ENCODE measurements at regions not wholly inside any gene's neighbourhood (a gene's known extent, or its start where the extent isn't known, plus 50 kb on each side); places are given as distances from the start of the nearest gene placed in this dataset.

DNA sequence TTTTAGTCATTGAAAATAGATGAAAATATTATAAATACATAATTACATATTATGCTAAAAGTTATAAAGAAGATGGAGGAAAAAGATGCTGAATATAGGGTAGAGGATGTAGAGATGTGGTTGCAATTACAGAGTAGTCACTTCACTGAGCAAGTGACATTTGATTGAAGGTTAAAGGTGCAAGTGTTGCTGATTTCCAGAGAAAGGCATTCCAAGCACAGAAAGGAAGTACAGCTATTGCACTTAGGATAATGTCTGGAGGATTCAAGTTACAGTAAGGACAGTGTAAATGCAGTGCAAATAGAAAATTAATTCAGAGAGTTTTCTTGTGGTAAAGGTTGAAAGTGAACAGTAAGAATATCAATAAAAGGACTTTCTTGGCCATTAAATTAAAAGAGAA lies 1721.8 kb downstream of the PCDH9 start:
- Histone ChIP-seq H3K56ac (ENCODE audit: extremely low read depth, insufficient read depth, low read length) (no peak overlapping the region), H4K91ac (ENCODE audit: insufficient read depth, low read depth, low read length) (no peak overlapping the region), H2AK5ac (ENCODE audit: low read depth, low read length) (no peak overlapping the region), H3K36me3 (ENCODE audit: control insufficient read depth, insufficient read depth, low read length) (no peaks in the 10 kb centered on the region), H2AK9ac (replicated peaks; ENCODE audit: low read depth, low read length, poor library complexity) (no peak overlapping the region), H4K5ac (ENCODE audit: low read depth, low read length) (no peak overlapping the region), H3K23ac (ENCODE audit: low read depth, low read length) (no peak overlapping the region), H3K4me3 (ENCODE audit: insufficient read depth, low read depth, low read length) (no peak overlapping the region), H4K8ac (ENCODE audit: low read depth in 2 of 2, low read length in 2 of 2) (no peak overlapping the region), H2BK20ac (ENCODE audit: low read depth, low read length) (no peak overlapping the region), H3K79me1 (ENCODE audit: low read depth in 1 of 2, low read length in 2 of 2) (no peaks in the 10 kb centered on the region), H2BK15ac (ENCODE audit: low read depth, low read length) (no peak overlapping the region), H2AFZ (replicated peaks; ENCODE audit: low read length, poor library complexity) (no peak overlapping the region), H3K4ac (ENCODE audit: low read depth, low read length) (no peak overlapping the region), H3K14ac (replicated peaks; ENCODE audit: low read depth, low read length) (no peak overlapping the region), H3K4me1 (ENCODE audit: control insufficient read depth, insufficient read depth, low read length) (no peaks in the 10 kb centered on the region), H2BK120ac (ENCODE audit: low read depth, low read length) (no peak overlapping the region), H3K4me2 (ENCODE audit: low read depth, low read length) (no peak overlapping the region), H4K20me1 (ENCODE audit: insufficient read depth, low read length) (no peaks in the 10 kb centered on the region), H2BK5ac (ENCODE audit: low read depth, low read length, poor library complexity, severe bottlenecking) (no peak overlapping the region), H3K9ac (ENCODE audit: low read depth, low read length) (no peak overlapping the region), H3K18ac (ENCODE audit: low read depth, low read length) (no peak overlapping the region), H3K9me3 (ENCODE audit: control insufficient read depth, insufficient read depth, low read length) (no peaks in the 10 kb centered on the region), H3K9me1 (ENCODE audit: insufficient read depth, low read length) (no peaks in the 10 kb centered on the region), H3K27me3 (ENCODE audit: control insufficient read depth, insufficient read depth, low read length) (no peaks in the 10 kb centered on the region), H3K27ac (ENCODE audit: insufficient read depth, low read length) (no peak overlapping the region)
- CTCF ChIA-PET = no interaction called here
- TF ChIP-seq POLR2A (IDR thresholded peaks at IDR 0.05; ENCODE audit: low read depth, low read length) (no peak), MXI1 (IDR thresholded peaks at IDR 0.05; ENCODE audit: borderline replicate concordance, low read depth, low read length) (no peak)
- in situ Hi-C loops (cut with MboI; ENCODE audit: low sequenced_read_pairs) (no loop called here), intact Hi-C loops (cut with micrococcal nuclease) (no loop called here), dilution Hi-C loops (cut with HindIII; ENCODE audit: low sequenced_read_pairs, unreplicated experiment) (no loop called here)
- BruUV-seq (replicated peaks) = no TSS peak
- ATAC-seq (ENCODE audit: low read depth) (no peak), DNase-seq (no peak)
- POLR2A ChIA-PET (ENCODE audit: unreplicated experiment) = no interaction called here
